H1 (cell line): ENCODE measurements at regions not wholly inside any gene's neighbourhood (a gene's known extent, or its start where the extent isn't known, plus 50 kb on each side); places are given as distances from the start of the nearest gene placed in this dataset.
A peak's percentile ranks its signal among the peaks of the same experiment; 100 is the strongest.

Experiments used
- CTCF ChIA-PET: fragments of 300-600 bp; sonication (Branson Sonifier 250); formaldehyde crosslinking; loops from one replicate; lab custom pipeline; 2021; ENCODE audit not compliant: partially characterized antibody; lab: Charles Lee
- POLR2A ChIA-PET: fragments of 300-600 bp; sonication (Branson Sonifier 250); formaldehyde crosslinking; loops from one replicate; lab custom pipeline; 2021; ENCODE audit warnings: inconsistent platforms; ENCODE audit not compliant: partially characterized antibody; lab: Charles Lee
- DNase-seq, 2 experiments: peaks; one replicate each; pipeline versions ENCODE4 v3.0.0 to v3.0.0-alpha.2; 2010 to 2022; ENCODE audit warnings: low spot score in 2 of 2, low read depth in 1 of 2, mixed read lengths in 1 of 2
- FAIRE-seq: peaks from 2 replicates; lab custom pipeline; 2011; peaks lifted over from hg19 to GRCh38; lab: Jason Lieb, UNC
- H2AFZ ChIP-seq: 2 replicates; pipeline ENCODE4 v1.8.1; 2012; ENCODE audit warnings: low read length, inconsistent platforms
- H2AK5ac ChIP-seq: 2 replicates; pipeline ENCODE4 v1.6.1; 2013; ENCODE audit warnings: low read depth, low read length
- H2BK120ac ChIP-seq: replicated peaks from 2 replicates; pipeline ENCODE3; 2013; ENCODE audit warnings: low read depth, low read length, inconsistent platforms
- H2BK12ac ChIP-seq: 2 replicates; pipeline ENCODE4 v1.6.1; 2013; ENCODE audit warnings: low read depth, low read length
- H2BK15ac ChIP-seq: 2 replicates; pipeline ENCODE4 v1.6.1; 2013; ENCODE audit warnings: low read length
- H2BK20ac ChIP-seq: 2 replicates; pipeline ENCODE4 v1.6.1; 2013; ENCODE audit warnings: low read length
- H2BK5ac ChIP-seq: 2 replicates; pipeline ENCODE4 v1.6.1; 2013; ENCODE audit warnings: low read depth, low read length
- H3K14ac ChIP-seq: 2 replicates; pipeline ENCODE4 v1.6.1; 2013; ENCODE audit warnings: inconsistent platforms; ENCODE audit not compliant: insufficient read length
- H3K18ac ChIP-seq: 2 replicates; pipeline ENCODE4 v1.6.1; 2013; ENCODE audit warnings: low read length; ENCODE audit errors: extremely low read depth
- H3K23ac ChIP-seq: 2 replicates; pipeline ENCODE4 v1.6.1; 2013; ENCODE audit warnings: inconsistent platforms; ENCODE audit not compliant: insufficient read length
- H3K23me2 ChIP-seq: 2 replicates; pipeline ENCODE4 v1.6.1; 2013; ENCODE audit warnings: low read depth, low read length
- H3K27ac ChIP-seq: 2 replicates; pipeline ENCODE4 v1.6.1; 2011; ENCODE audit warnings: low read depth, low read length, inconsistent platforms
- H3K27me3 ChIP-seq, 4 experiments: replicated peaks in 1 of 4; 1 replicate in 1 of 4; 2 replicates in 3 of 4; pipeline versions ENCODE4 v1.6.1 to v1.8.1; 2011 to 2013; ENCODE audit warnings: low read length in 3 of 4, mild to moderate bottlenecking in 3 of 4, inconsistent platforms in 2 of 4, mixed read lengths in 2 of 4, moderate library complexity in 1 of 4; ENCODE audit not compliant: control insufficient read depth in 3 of 4, insufficient read depth in 3 of 4; ENCODE audit errors: extremely low read depth in 1 of 4
- H3K36me3 ChIP-seq, 4 experiments: 2 replicates each; pipeline versions ENCODE4 v1.6.1 to v1.8.1; 2011 to 2013; ENCODE audit warnings: mild to moderate bottlenecking in 4 of 4, low read length in 3 of 4, moderate library complexity in 2 of 4, control low read depth in 1 of 4, inconsistent platforms in 1 of 4; ENCODE audit not compliant: insufficient read depth in 4 of 4, control insufficient read depth in 2 of 4
- H3K4ac ChIP-seq: replicated peaks from 2 replicates; pipeline ENCODE3; 2013; ENCODE audit warnings: low read length, low read depth, mixed read lengths, inconsistent platforms; ENCODE audit not compliant: insufficient read length
- H3K4me1 ChIP-seq, 4 experiments: replicated peaks in 1 of 4; 1 replicate in 1 of 4; 2 replicates in 3 of 4; pipeline versions ENCODE4 v1.6.1 to v1.8.1; 2011 to 2013; ENCODE audit warnings: low read length in 3 of 4, inconsistent platforms in 2 of 4, mixed read lengths in 1 of 4; ENCODE audit not compliant: insufficient read depth in 4 of 4, control insufficient read depth in 3 of 4
- H3K4me2 ChIP-seq, 2 experiments: 2 replicates each; pipeline versions ENCODE4 v1.6.1 to v1.8.1; 2011 to 2013; ENCODE audit warnings: low read depth in 2 of 2, low read length in 2 of 2, control low read depth in 1 of 2, inconsistent platforms in 1 of 2, mild to moderate bottlenecking in 1 of 2; ENCODE audit not compliant: insufficient read depth in 1 of 2
- H3K4me3 ChIP-seq, 4 experiments: fragments of 200-600, 300-600 bp in 1 of 4; sonication (generic), shearing (Covaris generic), sonication (Bioruptor Twin) in 1 of 4; 2 replicates each; pipeline versions ENCODE4 v1.5.1 to v1.8.1; 2011 to 2016; ENCODE audit warnings: low read length in 4 of 4, low read depth in 3 of 4, control low read depth in 2 of 4, inconsistent platforms in 2 of 4, mild to moderate bottlenecking in 2 of 4, mixed read lengths in 1 of 4, moderate library complexity in 1 of 4; ENCODE audit not compliant: insufficient read depth in 2 of 4; ENCODE audit errors: extremely low read depth in 1 of 4
- H3K56ac ChIP-seq: replicated peaks from 2 replicates; pipeline ENCODE3; 2013; ENCODE audit warnings: low read depth, mild to moderate bottlenecking, mixed read lengths, low read length, inconsistent platforms; ENCODE audit not compliant: insufficient read length
- H3K79me1 ChIP-seq: 2 replicates; pipeline ENCODE4 v1.6.1; 2013; ENCODE audit warnings: low read depth, low read length, control low read depth
- H3K79me2 ChIP-seq, 2 experiments: 2 replicates each; pipeline versions ENCODE4 v1.6.1 to v1.8.1; 2012 to 2013; ENCODE audit warnings: low read length in 2 of 2, mild to moderate bottlenecking in 2 of 2, inconsistent platforms in 1 of 2; ENCODE audit not compliant: insufficient read depth in 2 of 2, control insufficient read depth in 1 of 2
- H3K9ac ChIP-seq, 4 experiments: replicated peaks in 1 of 4; 1 replicate in 1 of 4; 2 replicates in 3 of 4; pipeline versions ENCODE4 v1.6.1 to v1.8.1; 2011 to 2013; ENCODE audit warnings: low read depth in 3 of 4, low read length in 3 of 4, control low read depth in 2 of 4, mild to moderate bottlenecking in 2 of 4, moderate library complexity in 2 of 4, inconsistent platforms in 1 of 4; ENCODE audit errors: extremely low read depth in 1 of 4
- H3K9me3 ChIP-seq, 2 experiments: 2 replicates each; pipeline versions ENCODE4 v1.6.1 to v1.8.1; 2012 to 2013; ENCODE audit warnings: mild to moderate bottlenecking in 2 of 2, moderate library complexity in 2 of 2, control low read depth in 1 of 2, inconsistent platforms in 1 of 2, low read depth in 1 of 2, low read length in 1 of 2, mixed read lengths in 1 of 2; ENCODE audit not compliant: insufficient read depth in 2 of 2
- H4K20me1 ChIP-seq, 2 experiments: replicated peaks in 1 of 2; 2 replicates each; pipeline versions ENCODE3 to v1.8.1; 2011 to 2013; ENCODE audit warnings: inconsistent platforms in 2 of 2, low read length in 2 of 2, mild to moderate bottlenecking in 1 of 2; ENCODE audit not compliant: insufficient read depth in 2 of 2, control insufficient read depth in 1 of 2
- H4K5ac ChIP-seq: 2 replicates; pipeline ENCODE4 v1.6.1; 2013; ENCODE audit warnings: low read length, low read depth, mixed read lengths, inconsistent platforms; ENCODE audit not compliant: insufficient read length
- H4K8ac ChIP-seq: 2 replicates; pipeline ENCODE4 v1.8.0; 2013; ENCODE audit warnings: mild to moderate bottlenecking, moderate library complexity, low read length, inconsistent platforms; ENCODE audit not compliant: insufficient read depth; ENCODE audit errors: extremely low read depth
- H4K91ac ChIP-seq: replicated peaks from 2 replicates; pipeline ENCODE3; 2013; ENCODE audit warnings: low read length, mixed read lengths, inconsistent platforms; ENCODE audit not compliant: insufficient read length
- ASH2L ChIP-seq: fragments of 200-600, 300-600 bp; sonication (generic); IDR thresholded peaks from one replicate; pipeline ENCODE4 v1.7.1; 2017; ENCODE audit warnings: low read length
- CHD1 ChIP-seq: IDR thresholded peaks from 2 replicates; pipeline ENCODE4 v1.6.1; 2012; ENCODE audit warnings: low read depth, low read length, improper control_type of control experiment
- EP300 ChIP-seq, 2 experiments: IDR thresholded peaks; 1 replicate in 1 of 2; 2 replicates in 1 of 2; pipeline ENCODE4 v1.6.1; 2011 to 2012; ENCODE audit warnings: low read depth in 2 of 2, low read length in 2 of 2, mild to moderate bottlenecking in 2 of 2, borderline replicate concordance in 1 of 2, inconsistent platforms in 1 of 2, moderate library complexity in 1 of 2
- GTF2F1 ChIP-seq: IDR thresholded peaks from 2 replicates; pipeline ENCODE4 v1.6.1; 2012; ENCODE audit warnings: low read depth, low read length, improper control_type of control experiment, borderline replicate concordance
- HDAC2 ChIP-seq, 2 experiments: fragments of 300-600 bp in 1 of 2; sonication (generic) in 1 of 2; IDR thresholded peaks; 2 replicates each; pipeline ENCODE4 v1.6.1; 2011 to 2012; ENCODE audit warnings: low read depth in 2 of 2, low read length in 2 of 2, mild to moderate bottlenecking in 2 of 2, moderate library complexity in 2 of 2, borderline replicate concordance in 1 of 2, inconsistent platforms in 1 of 2
- KDM4A ChIP-seq: IDR thresholded peaks from one replicate; pipeline ENCODE4 v1.7.1; 2012; ENCODE audit warnings: low read depth, mild to moderate bottlenecking, moderate library complexity, low read length, inconsistent platforms; ENCODE audit not compliant: severe bottlenecking
- NANOG ChIP-seq: IDR thresholded peaks from 2 replicates; pipeline ENCODE4 v1.6.1; 2011; ENCODE audit warnings: low read length, low read depth, mild to moderate bottlenecking, inconsistent platforms; ENCODE audit not compliant: insufficient read depth, poor library complexity, severe bottlenecking
- SAP30 ChIP-seq: fragments of 300-600 bp; sonication (generic); IDR thresholded peaks from 2 replicates; pipeline ENCODE4 v1.7.1; 2012; ENCODE audit warnings: low read length, moderate library complexity, mild to moderate bottlenecking, inconsistent platforms; ENCODE audit not compliant: insufficient read depth, insufficient replicate concordance
- SUZ12 ChIP-seq: fragments of 200-600 bp; sonication (generic); IDR thresholded peaks from 2 replicates; pipeline ENCODE4 v1.6.1; 2012; ENCODE audit warnings: mild to moderate bottlenecking, inconsistent platforms, low read length, moderate library complexity, mixed read lengths
- WGBS, 2 experiments: shearing (Covaris generic) in 1 of 2; methylation state at CpG; one replicate each; pipeline versions ENCODE4 v1.1.6 to v1.1.7; 2013 to 2015; ENCODE audit warnings: low lambda C conversion rate in 2 of 2, mixed read lengths in 2 of 2, inconsistent platforms in 1 of 2, low coverage in 1 of 2, missing lambda C conversion rate in 1 of 2; ENCODE audit not compliant: insufficient replicate concordance in 2 of 2, insufficient coverage in 1 of 2, insufficient read length in 1 of 2; ENCODE audit errors: extremely low coverage in 1 of 2, missing lambda C conversion rate in 1 of 2; 5-methylcytosine and 5-hydroxymethylcytosine counted together
- TF ChIP-seq, protein P1 (sequence below): IDR thresholded peaks from 2 replicates; pipeline ENCODE4 v1.6.1; 2012; ENCODE audit warnings: low read length, inconsistent platforms

DNA sequence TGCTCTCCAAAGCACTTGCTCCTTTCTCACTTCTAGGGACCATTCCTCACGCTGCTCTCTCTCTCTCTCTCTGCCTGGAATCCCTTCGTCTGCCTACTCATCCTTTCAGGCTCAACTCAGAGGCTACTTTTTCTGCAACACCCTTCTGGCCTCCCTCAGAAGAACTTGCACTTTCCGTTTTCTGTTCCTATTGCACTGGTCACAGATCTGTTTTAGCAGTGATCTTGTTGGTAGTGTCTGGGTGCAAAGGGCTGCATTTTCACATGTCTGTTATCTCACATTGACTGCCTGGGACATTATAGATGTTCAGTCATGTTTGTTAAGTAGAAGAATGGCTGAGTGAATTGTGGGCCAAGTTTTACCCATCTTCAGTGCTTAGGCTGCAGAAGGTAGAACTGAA lies 63.5 kb downstream of the RIN2 start:
- no peak for DNase-seq
- Histone ChIP-seq H2BK12ac (no peak overlapping the region), H2BK120ac (no peak overlapping the region), H3K4ac (no peak overlapping the region), H3K9ac (no peak overlapping the region), H3K9me3 (no peaks in the 10 kb centered on the region), H4K8ac (no peak overlapping the region), H3K23ac (no peak overlapping the region), H2BK5ac (no peak overlapping the region), H3K18ac (no peak overlapping the region), H2AFZ (no peak overlapping the region), H3K14ac (no peak overlapping the region), H2BK20ac (no peak overlapping the region), H3K4me2 (no peak overlapping the region), H3K4me3 (no peak overlapping the region), H3K23me2 (no peaks in the 10 kb centered on the region), H2BK15ac (no peak overlapping the region), H3K79me1 (no peaks in the 10 kb centered on the region), H2AK5ac (0 out of 2 replicates have a peak overlapping the region, but pooled peaks have one; percentile 11), H4K91ac (no peak overlapping the region), H3K27ac (no peak overlapping the region), H4K20me1 (no peaks in the 10 kb centered on the region), H4K5ac (no peak overlapping the region), H3K27me3 (no peaks in the 10 kb centered on the region), H3K79me2 (no peaks in the 10 kb centered on the region), H3K56ac (no peak overlapping the region), H3K4me1 (peaks cover 0 to 3% (median 0%) of the 10 kb centered on the region in 4 experiments; a peak in 1 of 7 replicates), H3K36me3 (no peaks in the 10 kb centered on the region)
- TF ChIP-seq GTF2F1 (no peak), KDM4A (no peak), ASH2L (no peak), EP300 (IDR thresholded peaks at IDR 0.05; ENCODE audit: borderline replicate concordance in 1 of 2, low read depth in 2 of 2, low read length in 2 of 2) (no peak), HDAC2 (IDR thresholded peaks at IDR 0.05; ENCODE audit: borderline replicate concordance in 1 of 2, low read depth in 2 of 2, low read length in 2 of 2) (no peak), NANOG (no peak), CHD1 (no peak), SUZ12 (no peak), SAP30 (no peak)
- TF ChIP-seq, protein P1, sequence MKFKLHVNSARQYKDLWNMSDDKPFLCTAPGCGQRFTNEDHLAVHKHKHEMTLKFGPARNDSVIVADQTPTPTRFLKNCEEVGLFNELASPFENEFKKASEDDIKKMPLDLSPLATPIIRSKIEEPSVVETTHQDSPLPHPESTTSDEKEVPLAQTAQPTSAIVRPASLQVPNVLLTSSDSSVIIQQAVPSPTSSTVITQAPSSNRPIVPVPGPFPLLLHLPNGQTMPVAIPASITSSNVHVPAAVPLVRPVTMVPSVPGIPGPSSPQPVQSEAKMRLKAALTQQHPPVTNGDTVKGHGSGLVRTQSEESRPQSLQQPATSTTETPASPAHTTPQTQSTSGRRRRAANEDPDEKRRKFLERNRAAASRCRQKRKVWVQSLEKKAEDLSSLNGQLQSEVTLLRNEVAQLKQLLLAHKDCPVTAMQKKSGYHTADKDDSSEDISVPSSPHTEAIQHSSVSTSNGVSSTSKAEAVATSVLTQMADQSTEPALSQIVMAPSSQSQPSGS = no peak
- ChIA-PET CTCF (interaction anchor here (1.2 kb wide), 1 partner anchor 9 kb away, joined by 4 read pairs; no protein-coding TSS in a partner anchor), POLR2A (no interaction called here)
- FAIRE-seq = no peak
- 79% methylated on average over 3 of the region's 3 CpGs; no CpG with 5 or more reads in 1 of the 2 experiments for WGBS, 2 experiments
